Upper lobe of left lung (tissue), 4 donors: ENCODE measurements at regions not wholly inside any gene's neighbourhood (a gene's known extent, or its start where the extent isn't known, plus 50 kb on each side); places are given as distances from the start of the nearest gene placed in this dataset.

ENCODE experiments used
- EP300 ChIP-seq, 4 donors: sonication (generic); formaldehyde crosslinking; IDR thresholded peaks; one replicate each; pipeline ENCODE4 v1.5.1; 2017; ENCODE audit warnings: antibody characterized with exemption in 4 of 4, control low read depth in 2 of 4
- POLR2A ChIP-seq, 4 donors: fragments of 450-650 bp; IDR thresholded peaks; one replicate each; pipeline ENCODE4 v1.5.1; 2016 to 2017; ENCODE audit warnings: antibody characterized with exemption in 4 of 4, mild to moderate bottlenecking in 2 of 4
- POLR2AphosphoS5 ChIP-seq, 2 donors: sonication (generic); formaldehyde crosslinking; IDR thresholded peaks; one replicate each; pipeline ENCODE4 v1.5.1; 2017; ENCODE audit warnings: antibody characterized with exemption in 2 of 2
- TF ChIP-seq, protein P1 (sequence below), 6 experiments: fragments of 450-650 bp in 4 of 6; fragments of 200-600 bp in 2 of 6; sonication (generic) in 2 of 6; IDR thresholded peaks; one replicate each; pipeline ENCODE4 v1.5.1; 2016 to 2019; ENCODE audit warnings: antibody characterized with exemption in 6 of 6

DNA sequence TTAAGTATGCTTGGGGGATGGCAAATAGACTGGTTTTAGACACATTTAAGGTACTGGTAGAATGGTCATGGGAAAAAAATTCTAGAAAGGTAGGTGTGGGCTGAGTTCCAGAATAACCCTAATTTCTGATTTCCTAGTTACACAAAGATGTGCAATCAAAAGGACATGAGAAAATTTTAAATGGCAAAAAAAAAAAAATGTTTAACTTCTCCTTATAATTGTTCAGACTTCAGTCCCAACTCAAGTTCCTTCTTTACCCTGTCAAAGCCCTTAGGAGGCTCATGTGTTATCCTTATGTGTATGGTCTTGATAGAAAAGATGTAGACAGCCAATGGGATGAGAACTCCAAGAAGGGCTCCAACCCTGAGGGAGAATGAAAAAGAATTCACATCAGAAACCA, 153.3 kb upstream of the PLEKHG7 start:
- TF ChIP-seq, protein P1, sequence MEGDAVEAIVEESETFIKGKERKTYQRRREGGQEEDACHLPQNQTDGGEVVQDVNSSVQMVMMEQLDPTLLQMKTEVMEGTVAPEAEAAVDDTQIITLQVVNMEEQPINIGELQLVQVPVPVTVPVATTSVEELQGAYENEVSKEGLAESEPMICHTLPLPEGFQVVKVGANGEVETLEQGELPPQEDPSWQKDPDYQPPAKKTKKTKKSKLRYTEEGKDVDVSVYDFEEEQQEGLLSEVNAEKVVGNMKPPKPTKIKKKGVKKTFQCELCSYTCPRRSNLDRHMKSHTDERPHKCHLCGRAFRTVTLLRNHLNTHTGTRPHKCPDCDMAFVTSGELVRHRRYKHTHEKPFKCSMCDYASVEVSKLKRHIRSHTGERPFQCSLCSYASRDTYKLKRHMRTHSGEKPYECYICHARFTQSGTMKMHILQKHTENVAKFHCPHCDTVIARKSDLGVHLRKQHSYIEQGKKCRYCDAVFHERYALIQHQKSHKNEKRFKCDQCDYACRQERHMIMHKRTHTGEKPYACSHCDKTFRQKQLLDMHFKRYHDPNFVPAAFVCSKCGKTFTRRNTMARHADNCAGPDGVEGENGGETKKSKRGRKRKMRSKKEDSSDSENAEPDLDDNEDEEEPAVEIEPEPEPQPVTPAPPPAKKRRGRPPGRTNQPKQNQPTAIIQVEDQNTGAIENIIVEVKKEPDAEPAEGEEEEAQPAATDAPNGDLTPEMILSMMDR (IDR thresholded peaks at IDR 0.05) = no peak
- no peak for TF ChIP-seq POLR2A (IDR thresholded peaks at IDR 0.05)
- TF ChIP-seq EP300 (IDR thresholded peaks at IDR 0.05) = no peak
- no peak for TF ChIP-seq POLR2AphosphoS5 (IDR thresholded peaks at IDR 0.05)
